MCF 10A (cell line): ENCODE measurements at regions not wholly inside any gene's neighbourhood (a gene's known extent, or its start where the extent isn't known, plus 50 kb on each side); places are given as distances from the start of the nearest gene placed in this dataset.

Source experiments
- BruUV-seq: library from RNA; stranded (reverse); fragments of 400-500 nt; replicated peaks from 2 replicates; lab custom pipeline; 2021; lab: Mats Ljungman, UMichigan
- CTCF ChIA-PET: fragments of 300-600 bp; sonication (Branson Sonifier 250); formaldehyde crosslinking; extraction: SDS; loops from one replicate; lab custom pipeline; 2021; ENCODE audit warnings: antibody characterized with exemption, inconsistent platforms; lab: Yijun Ruan, JAX
- POLR2A ChIA-PET: fragments of 300-600, 350-650 bp; sonication (Branson Sonifier 250); formaldehyde crosslinking; extraction: SDS; loops from one replicate; lab custom pipeline; 2020; ENCODE audit warnings: antibody characterized with exemption, inconsistent platforms; lab: Yijun Ruan, JAX
- DNase-seq: peaks from one replicate; pipeline ENCODE4 v3.0.0-alpha.2; 2018; ENCODE audit not compliant: unreplicated experiment
- H3K27ac Mint-ChIP-seq: one replicate; pipeline ENCODE4 v1.8.0; 2022; ENCODE audit warnings: mild to moderate bottlenecking, low read depth, mixed read lengths; ENCODE audit not compliant: unreplicated experiment
- H3K27me3 Mint-ChIP-seq: one replicate; pipeline ENCODE4 v1.8.0; 2022; ENCODE audit warnings: mixed read lengths; ENCODE audit not compliant: insufficient read depth, unreplicated experiment
- H3K36me3 Mint-ChIP-seq: one replicate; pipeline ENCODE4 v1.8.0; 2022; ENCODE audit warnings: mild to moderate bottlenecking, moderate library complexity, mixed read lengths; ENCODE audit not compliant: insufficient read depth, unreplicated experiment
- H3K4me1 Mint-ChIP-seq: one replicate; pipeline ENCODE4 v1.8.0; 2022; ENCODE audit warnings: mixed read lengths; ENCODE audit not compliant: insufficient read depth, unreplicated experiment
- H3K4me3 Mint-ChIP-seq: one replicate; pipeline ENCODE4 v1.8.0; 2022; ENCODE audit warnings: mild to moderate bottlenecking, moderate library complexity, mixed read lengths; ENCODE audit not compliant: unreplicated experiment
- H3K9me3 Mint-ChIP-seq: one replicate; pipeline ENCODE4 v1.8.0; 2022; ENCODE audit warnings: mixed read lengths; ENCODE audit not compliant: unreplicated experiment
- intact Hi-C: fragments of 100-400 bp; cut with micrococcal nuclease; formaldehyde crosslinking; loops from 2 replicates; pipeline ENCODE4 v1.14.1; 2022
- TF ChIP-seq, protein P1 (sequence below): fragments of 200-600 bp; IDR thresholded peaks from one replicate; pipeline ENCODE4 v1.8.0; 2022; ENCODE audit warnings: antibody characterized with exemption, mild to moderate bottlenecking; ENCODE audit not compliant: unreplicated experiment

DNA sequence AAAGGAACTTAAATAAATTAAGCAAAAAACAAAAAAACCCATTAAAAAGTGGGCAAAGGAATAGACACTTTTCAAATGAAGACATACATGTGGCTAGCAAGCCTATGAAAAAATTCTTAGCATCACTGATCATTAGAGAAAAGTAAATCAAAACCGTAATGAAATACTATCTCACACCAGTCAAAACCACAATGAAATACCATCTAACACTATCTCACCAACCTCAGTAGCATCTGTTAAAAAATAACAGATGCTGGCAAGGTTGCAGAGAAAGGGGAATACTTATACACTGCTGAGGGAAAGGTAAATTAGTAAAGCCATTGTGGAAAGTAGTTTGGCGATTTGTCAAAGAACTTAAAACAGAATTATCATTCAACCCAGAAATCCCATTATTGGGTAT lies 381.1 kb downstream of the FLRT2 start:
- ChIA-PET CTCF (no interaction called here), POLR2A (no interaction called here)
- intact Hi-C loops = no loop called here
- H3K27me3 Mint-ChIP-seq = no peaks in the 10 kb centered on the region
- no peak overlapping the region for H3K4me3 Mint-ChIP-seq
- H3K9me3 Mint-ChIP-seq = no peaks in the 10 kb centered on the region
- no peak for DNase-seq
- H3K36me3 Mint-ChIP-seq = no peaks in the 10 kb centered on the region
- TF ChIP-seq, protein P1, sequence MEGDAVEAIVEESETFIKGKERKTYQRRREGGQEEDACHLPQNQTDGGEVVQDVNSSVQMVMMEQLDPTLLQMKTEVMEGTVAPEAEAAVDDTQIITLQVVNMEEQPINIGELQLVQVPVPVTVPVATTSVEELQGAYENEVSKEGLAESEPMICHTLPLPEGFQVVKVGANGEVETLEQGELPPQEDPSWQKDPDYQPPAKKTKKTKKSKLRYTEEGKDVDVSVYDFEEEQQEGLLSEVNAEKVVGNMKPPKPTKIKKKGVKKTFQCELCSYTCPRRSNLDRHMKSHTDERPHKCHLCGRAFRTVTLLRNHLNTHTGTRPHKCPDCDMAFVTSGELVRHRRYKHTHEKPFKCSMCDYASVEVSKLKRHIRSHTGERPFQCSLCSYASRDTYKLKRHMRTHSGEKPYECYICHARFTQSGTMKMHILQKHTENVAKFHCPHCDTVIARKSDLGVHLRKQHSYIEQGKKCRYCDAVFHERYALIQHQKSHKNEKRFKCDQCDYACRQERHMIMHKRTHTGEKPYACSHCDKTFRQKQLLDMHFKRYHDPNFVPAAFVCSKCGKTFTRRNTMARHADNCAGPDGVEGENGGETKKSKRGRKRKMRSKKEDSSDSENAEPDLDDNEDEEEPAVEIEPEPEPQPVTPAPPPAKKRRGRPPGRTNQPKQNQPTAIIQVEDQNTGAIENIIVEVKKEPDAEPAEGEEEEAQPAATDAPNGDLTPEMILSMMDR = no peak
- H3K27ac Mint-ChIP-seq = no peak overlapping the region
- no TSS peak for BruUV-seq
- peaks cover 23% of the 10 kb centered on the region for H3K4me1 Mint-ChIP-seq

DNA sequence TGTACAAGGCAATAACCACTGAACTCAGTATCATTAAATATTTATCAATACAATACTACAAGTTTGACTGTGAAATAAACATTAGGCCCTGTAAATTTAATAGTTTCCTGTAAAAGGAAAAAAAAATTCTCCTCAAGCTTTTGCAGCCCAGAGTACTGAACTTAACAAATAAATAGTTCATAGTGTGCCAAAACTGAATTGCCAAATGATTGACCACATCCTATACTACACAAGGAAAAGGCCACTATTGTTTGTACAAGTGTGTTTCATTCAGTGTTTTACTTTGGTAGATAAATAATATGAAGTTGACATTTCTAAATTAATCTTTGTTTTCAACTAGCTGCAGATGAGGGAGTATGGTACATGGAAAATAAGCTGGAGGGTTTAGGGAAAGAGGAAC lies 379.6 kb downstream of the FLRT2 start:
- TF ChIP-seq, protein P1 = no peak
- intact Hi-C loops = no loop called here
- peaks cover 6% of the 10 kb centered on the region for H3K9me3 Mint-ChIP-seq
- DNase-seq = peak; percentile 33
- peaks cover 14% of the 10 kb centered on the region for H3K4me1 Mint-ChIP-seq
- H3K36me3 Mint-ChIP-seq = no peaks in the 10 kb centered on the region
- H3K27ac Mint-ChIP-seq = no peak overlapping the region
- no peak overlapping the region for H3K4me3 Mint-ChIP-seq
- CTCF ChIA-PET = no interaction called here
- no peaks in the 10 kb centered on the region for H3K27me3 Mint-ChIP-seq
- no TSS peak for BruUV-seq
- POLR2A ChIA-PET = no interaction called here

DNA sequence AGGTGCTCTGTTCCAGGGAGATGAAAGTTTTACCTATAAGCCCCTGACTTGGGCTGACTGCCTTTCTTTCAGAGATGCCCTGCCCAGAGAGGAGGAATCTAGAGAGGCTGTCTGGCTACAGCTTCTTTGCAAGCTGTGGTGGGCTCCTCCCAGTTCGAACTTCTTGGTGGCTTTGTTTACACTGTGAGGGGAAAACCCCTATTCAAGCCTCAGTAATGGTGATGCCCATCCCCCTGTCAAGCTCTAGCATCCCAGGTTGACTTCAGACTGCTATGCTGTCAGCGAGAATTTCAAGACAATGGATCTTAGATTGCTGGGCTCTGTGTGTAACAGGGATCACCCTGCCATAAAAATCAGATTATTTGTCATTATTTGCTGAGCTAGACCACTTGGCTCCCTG lies 377.6 kb downstream of the FLRT2 start:
- CTCF ChIA-PET = interaction anchor here (0.7 to 1.0 kb wide), 2 partner anchors 27 to 320 kb away, joined by 3 read pairs; no protein-coding TSS in a partner anchor

DNA sequence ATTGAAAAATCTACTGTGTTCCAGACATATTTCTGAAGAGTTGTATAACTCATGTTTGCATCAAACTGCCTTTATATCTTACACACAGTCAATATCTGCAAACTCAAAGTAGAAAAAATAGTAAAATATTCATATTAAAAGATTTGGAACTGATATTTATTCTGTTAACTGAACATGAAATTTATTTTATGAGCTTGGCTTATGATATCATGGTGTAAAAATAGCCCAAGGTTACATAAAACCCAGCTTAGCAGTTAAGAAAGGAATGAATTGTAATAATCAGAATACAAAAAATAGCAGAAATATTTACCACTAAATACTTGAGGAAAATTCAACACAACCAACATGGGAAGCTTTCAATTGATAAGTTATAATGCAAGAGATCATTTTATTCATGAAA lies 367.9 kb downstream of the FLRT2 start:
- no TSS peak for BruUV-seq
- ChIA-PET CTCF (interaction anchor here (0.7 kb wide), 1 partner anchor 1401 kb away, joined by 4 read pairs; no protein-coding TSS in a partner anchor), POLR2A (no interaction called here)
- H3K4me1 Mint-ChIP-seq = no peaks in the 10 kb centered on the region
- intact Hi-C loops = no loop called here
- H3K36me3 Mint-ChIP-seq = no peaks in the 10 kb centered on the region
- no peaks in the 10 kb centered on the region for H3K27me3 Mint-ChIP-seq
- H3K9me3 Mint-ChIP-seq = no peaks in the 10 kb centered on the region
- no peak for DNase-seq
- no peak overlapping the region for H3K4me3 Mint-ChIP-seq
- TF ChIP-seq, protein P1 = no peak
- no peak overlapping the region for H3K27ac Mint-ChIP-seq

More for the DNA sequence above, 377.6 kb downstream of the FLRT2 start:
- Mint-ChIP-seq H3K4me3 (no peak overlapping the region), H3K27me3 (no peaks in the 10 kb centered on the region), H3K27ac (no peak overlapping the region), H3K9me3 (peaks cover 7% of the 10 kb centered on the region), H3K4me1 (peaks cover 9% of the 10 kb centered on the region), H3K36me3 (no peaks in the 10 kb centered on the region)
- no peak for DNase-seq
- POLR2A ChIA-PET = no interaction called here
- intact Hi-C loops = no loop called here
- BruUV-seq = no TSS peak
- TF ChIP-seq, protein P1 = no peak
